Parathyroid adenoma (tissue), 2 donors: ENCODE measurements at regions not wholly inside any gene's neighbourhood (a gene's known extent, or its start where the extent isn't known, plus 50 kb on each side); places are given as distances from the start of the nearest gene placed in this dataset.

Experiments
- H2AFZ ChIP-seq: fragments of 300-600 bp; sonication (generic); one replicate; pipeline ENCODE4 v1.7.0; 2017; ENCODE audit warnings: antibody characterized with exemption, mild to moderate bottlenecking
- H3K27ac ChIP-seq: fragments of 300-600 bp; sonication (generic); one replicate; pipeline ENCODE4 v1.7.0; 2017
- H3K27me3 ChIP-seq: fragments of 300-600 bp; sonication (generic); one replicate; pipeline ENCODE4 v1.7.0; 2017; ENCODE audit warnings: low read length; ENCODE audit not compliant: control insufficient read depth, insufficient read depth
- H3K36me3 ChIP-seq: fragments of 300-600 bp; sonication (generic); one replicate; pipeline ENCODE4 v1.7.0; 2017; ENCODE audit warnings: low read length; ENCODE audit not compliant: control insufficient read depth, insufficient read depth
- H3K4me1 ChIP-seq: fragments of 300-600 bp; sonication (generic); one replicate; pipeline ENCODE4 v1.7.0; 2017; ENCODE audit warnings: control low read depth
- H3K4me2 ChIP-seq: fragments of 300-600 bp; sonication (generic); one replicate; pipeline ENCODE4 v1.7.0; 2017; ENCODE audit warnings: low read length
- H3K4me3 ChIP-seq: fragments of 300-600 bp; sonication (generic); one replicate; pipeline ENCODE4 v1.7.0; 2017; ENCODE audit warnings: low read depth, low read length
- H3K79me2 ChIP-seq: fragments of 300-600 bp; sonication (generic); one replicate; pipeline ENCODE4 v1.7.0; 2017; ENCODE audit warnings: control low read depth
- H3K9ac ChIP-seq: fragments of 300-600 bp; sonication (generic); one replicate; pipeline ENCODE4 v1.7.0; 2017; ENCODE audit warnings: mild to moderate bottlenecking
- H3K9me3 ChIP-seq: fragments of 300-600 bp; sonication (generic); one replicate; pipeline ENCODE4 v1.7.0; 2017; ENCODE audit warnings: low read length; ENCODE audit not compliant: control insufficient read depth
- TF ChIP-seq, protein P1 (sequence below): fragments of 300-600 bp; sonication (generic); IDR thresholded peaks from one replicate; pipeline ENCODE4 v1.7.0; 2017; ENCODE audit warnings: antibody characterized with exemption, mild to moderate bottlenecking
- donor health status: primary hyperparathyroidism.

DNA sequence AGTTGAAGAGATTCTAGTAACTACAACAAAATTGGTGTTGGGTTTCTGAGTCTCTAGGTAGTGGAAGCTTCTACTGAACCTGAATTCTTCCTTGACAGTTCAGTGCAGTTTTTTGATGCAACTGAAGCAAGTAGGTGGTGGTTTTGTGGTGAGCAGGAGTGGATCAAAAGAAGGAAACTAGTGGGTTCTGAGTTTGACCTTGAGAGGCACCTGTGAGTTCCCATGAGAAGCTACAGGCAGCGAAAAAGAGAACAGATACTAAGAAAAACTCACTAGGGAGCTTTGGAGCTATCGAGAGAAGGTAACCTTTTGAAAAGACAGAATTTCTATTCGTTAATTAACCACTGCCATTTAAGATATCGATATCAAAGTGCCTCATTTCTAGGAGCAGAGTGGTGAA, 145.2 kb downstream of the PDHA2 start:
- no peak overlapping the region for H3K4me3 ChIP-seq
- no peaks in the 10 kb centered on the region for H3K9me3 ChIP-seq
- H3K4me2 ChIP-seq, result no peak overlapping the region
- H3K4me1 ChIP-seq, result no peaks in the 10 kb centered on the region
- no peak overlapping the region for H2AFZ ChIP-seq
- H3K79me2 ChIP-seq, result no peaks in the 10 kb centered on the region
- TF ChIP-seq, protein P1, sequence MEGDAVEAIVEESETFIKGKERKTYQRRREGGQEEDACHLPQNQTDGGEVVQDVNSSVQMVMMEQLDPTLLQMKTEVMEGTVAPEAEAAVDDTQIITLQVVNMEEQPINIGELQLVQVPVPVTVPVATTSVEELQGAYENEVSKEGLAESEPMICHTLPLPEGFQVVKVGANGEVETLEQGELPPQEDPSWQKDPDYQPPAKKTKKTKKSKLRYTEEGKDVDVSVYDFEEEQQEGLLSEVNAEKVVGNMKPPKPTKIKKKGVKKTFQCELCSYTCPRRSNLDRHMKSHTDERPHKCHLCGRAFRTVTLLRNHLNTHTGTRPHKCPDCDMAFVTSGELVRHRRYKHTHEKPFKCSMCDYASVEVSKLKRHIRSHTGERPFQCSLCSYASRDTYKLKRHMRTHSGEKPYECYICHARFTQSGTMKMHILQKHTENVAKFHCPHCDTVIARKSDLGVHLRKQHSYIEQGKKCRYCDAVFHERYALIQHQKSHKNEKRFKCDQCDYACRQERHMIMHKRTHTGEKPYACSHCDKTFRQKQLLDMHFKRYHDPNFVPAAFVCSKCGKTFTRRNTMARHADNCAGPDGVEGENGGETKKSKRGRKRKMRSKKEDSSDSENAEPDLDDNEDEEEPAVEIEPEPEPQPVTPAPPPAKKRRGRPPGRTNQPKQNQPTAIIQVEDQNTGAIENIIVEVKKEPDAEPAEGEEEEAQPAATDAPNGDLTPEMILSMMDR, result no peak
- H3K9ac ChIP-seq, result no peak overlapping the region
- H3K27me3 ChIP-seq, result no peaks in the 10 kb centered on the region
- H3K36me3 ChIP-seq, result no peaks in the 10 kb centered on the region
- no peak overlapping the region for H3K27ac ChIP-seq

DNA sequence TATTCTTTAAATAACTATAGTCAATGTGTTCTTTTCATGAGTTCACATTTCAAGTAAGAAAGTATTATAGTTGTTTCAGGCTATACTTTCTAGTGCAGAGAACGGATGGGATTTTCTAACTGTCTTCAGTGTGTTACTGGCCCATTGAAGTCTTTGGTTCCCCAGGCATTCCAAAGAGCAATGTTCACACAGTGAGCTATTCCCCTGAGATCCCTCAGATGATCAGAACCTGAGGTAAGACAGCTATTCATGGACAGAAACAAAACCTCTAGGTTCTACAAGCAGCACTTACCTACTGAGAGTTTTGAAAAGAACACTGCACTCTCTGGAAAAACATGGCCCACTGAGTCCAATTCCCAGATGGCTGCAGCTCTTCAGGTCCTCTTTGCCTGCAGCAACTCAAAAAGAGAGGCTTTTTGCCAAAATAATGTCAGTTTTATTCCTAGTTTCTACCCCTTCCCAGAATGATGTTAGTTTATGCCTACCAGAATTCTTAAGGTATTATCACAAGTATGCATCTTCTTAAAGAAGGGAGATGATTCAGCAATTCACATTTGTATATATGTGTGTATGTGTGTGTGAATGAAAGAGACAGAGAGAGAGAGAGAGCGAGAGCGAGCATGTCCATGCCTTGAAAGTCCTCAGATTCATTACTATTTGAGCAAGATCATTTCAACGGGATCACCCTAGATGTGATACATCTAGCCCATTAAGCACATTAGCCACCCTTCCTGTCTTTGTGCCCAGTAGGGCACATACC, 146.1 kb downstream of the PDHA2 start:
- H3K36me3 ChIP-seq, result no peaks in the 10 kb centered on the region
- H3K4me1 ChIP-seq, result no peaks in the 10 kb centered on the region
- no peak overlapping the region for H3K4me2 ChIP-seq
- H3K27me3 ChIP-seq, result no peaks in the 10 kb centered on the region
- H3K4me3 ChIP-seq, result no peak overlapping the region
- H2AFZ ChIP-seq, result no peak overlapping the region
- H3K9me3 ChIP-seq, result no peaks in the 10 kb centered on the region
- H3K79me2 ChIP-seq, result no peaks in the 10 kb centered on the region
- H3K27ac ChIP-seq, result no peak overlapping the region
- no peak overlapping the region for H3K9ac ChIP-seq
- TF ChIP-seq, protein P1, result no peak

GRCh38 chr4:95987851-95988250, 148.0 kb downstream of the PDHA2 start:
- TF ChIP-seq, protein P1, result no peak
- Histone ChIP-seq H3K27me3 (no peaks in the 10 kb centered on the region), H3K4me2 (no peak overlapping the region), H2AFZ (no peak overlapping the region), H3K9ac (no peak overlapping the region), H3K79me2 (no peaks in the 10 kb centered on the region), H3K27ac (no peak overlapping the region), H3K9me3 (no peaks in the 10 kb centered on the region), H3K36me3 (no peaks in the 10 kb centered on the region), H3K4me3 (no peak overlapping the region), H3K4me1 (no peaks in the 10 kb centered on the region)

DNA sequence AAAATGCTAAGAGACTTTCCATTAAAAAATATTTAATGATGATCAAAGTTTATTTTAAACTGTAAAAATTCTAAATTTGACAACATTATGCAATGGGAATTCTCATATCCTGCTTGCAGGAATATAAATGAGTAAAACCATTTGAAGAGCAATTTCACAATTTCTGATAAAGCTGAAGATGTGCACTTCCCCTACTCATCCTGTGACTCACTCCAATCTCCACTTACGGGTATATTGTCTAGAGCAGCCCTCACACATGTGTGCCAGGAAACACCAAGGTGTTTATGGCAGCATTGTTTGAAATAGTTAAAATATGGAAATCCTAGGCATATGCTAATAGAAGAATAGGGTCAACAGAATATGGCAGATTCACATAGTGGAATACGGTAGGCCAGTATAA, 158.4 kb downstream of the PDHA2 start:
- Histone ChIP-seq H3K9ac (no peak overlapping the region), H3K4me2 (no peak overlapping the region), H3K36me3 (no peaks in the 10 kb centered on the region), H2AFZ (no peak overlapping the region), H3K27ac (no peak overlapping the region), H3K4me1 (no peaks in the 10 kb centered on the region), H3K4me3 (no peak overlapping the region), H3K27me3 (no peaks in the 10 kb centered on the region), H3K79me2 (no peaks in the 10 kb centered on the region), H3K9me3 (no peaks in the 10 kb centered on the region)
- TF ChIP-seq, protein P1, result no peak
